IMR-90 (cell line): ENCODE measurements at regions not wholly inside any gene's neighbourhood (a gene's known extent, or its start where the extent isn't known, plus 50 kb on each side); places are given as distances from the start of the nearest gene placed in this dataset.

Experiments used
- ATAC-seq: fragments of 200-7000 bp; cut with Tn5 transposase; 2 replicates; pipeline ENCODE4 v1.9.1; 2020; ENCODE audit warnings: low read depth, mild to moderate bottlenecking, moderate library complexity
- BruUV-seq: library from RNA; stranded (reverse); fragments of 400-500 nt; replicated peaks from 2 replicates; lab custom pipeline; 2021; lab: Mats Ljungman, UMichigan
- CTCF ChIA-PET: fragments of 300-600 bp; formaldehyde crosslinking; extraction: SDS; loops from one replicate; lab custom pipeline; 2021; ENCODE audit warnings: antibody characterized with exemption; lab: Yijun Ruan, JAX
- POLR2A ChIA-PET: fragments of 300-600 bp; sonication (Branson Sonifier 250); formaldehyde crosslinking; loops from one replicate; lab custom pipeline; 2022; ENCODE audit warnings: antibody characterized with exemption; ENCODE audit not compliant: unreplicated experiment; lab: Charles Lee
- DNase-seq: peaks from one replicate; pipeline ENCODE4 v3.0.0; 2013
- H2AFZ ChIP-seq: replicated peaks from 2 replicates; pipeline ENCODE3; 2013; ENCODE audit warnings: low read length, mild to moderate bottlenecking; ENCODE audit not compliant: poor library complexity
- H2AK5ac ChIP-seq: 2 replicates; pipeline ENCODE4 v1.6.1; 2013; ENCODE audit warnings: low read depth, low read length, inconsistent platforms
- H2AK9ac ChIP-seq: replicated peaks from 2 replicates; pipeline ENCODE3; 2013; ENCODE audit warnings: mild to moderate bottlenecking, low read depth, low read length, moderate library complexity; ENCODE audit not compliant: poor library complexity
- H2BK120ac ChIP-seq: 2 replicates; pipeline ENCODE4 v1.6.1; 2013; ENCODE audit warnings: low read depth, low read length, inconsistent platforms
- H2BK15ac ChIP-seq: 3 replicates; pipeline ENCODE4 v1.6.1; 2013; ENCODE audit warnings: low read depth, low read length, inconsistent platforms
- H2BK20ac ChIP-seq: 2 replicates; pipeline ENCODE4 v1.6.1; 2013; ENCODE audit warnings: low read depth, mild to moderate bottlenecking, inconsistent platforms, low read length, moderate library complexity
- H2BK5ac ChIP-seq: 2 replicates; pipeline ENCODE4 v1.6.1; 2013; ENCODE audit warnings: mild to moderate bottlenecking, low read depth, low read length, inconsistent platforms; ENCODE audit not compliant: poor library complexity, severe bottlenecking
- H3K14ac ChIP-seq: replicated peaks from 2 replicates; pipeline ENCODE4 v1.6.1; 2013; ENCODE audit warnings: low read depth, low read length, inconsistent platforms
- H3K18ac ChIP-seq: 2 replicates; pipeline ENCODE4 v1.6.1; 2013; ENCODE audit warnings: low read depth, low read length, control low read depth
- H3K23ac ChIP-seq: 2 replicates; pipeline ENCODE4 v1.6.1; 2013; ENCODE audit warnings: low read depth, low read length, inconsistent platforms
- H3K27ac ChIP-seq: 2 replicates; pipeline ENCODE4 v1.5.1; 2013; ENCODE audit warnings: mild to moderate bottlenecking, control low read depth, low read length; ENCODE audit not compliant: insufficient read depth
- H3K27me3 ChIP-seq: 2 replicates; pipeline ENCODE4 v1.6.1; 2013; ENCODE audit warnings: low read length; ENCODE audit not compliant: control insufficient read depth, insufficient read depth
- H3K36me3 ChIP-seq: 2 replicates; pipeline ENCODE4 v1.6.1; 2013; ENCODE audit warnings: low read length, mixed read lengths; ENCODE audit not compliant: control insufficient read depth, insufficient read depth
- H3K4ac ChIP-seq: 2 replicates; pipeline ENCODE4 v1.6.1; 2013; ENCODE audit warnings: low read depth, low read length, inconsistent platforms
- H3K4me1 ChIP-seq: 2 replicates; pipeline ENCODE4 v1.6.1; 2013; ENCODE audit warnings: low read length, mixed read lengths; ENCODE audit not compliant: control insufficient read depth, insufficient read depth
- H3K4me2 ChIP-seq: 2 replicates; pipeline ENCODE4 v1.6.1; 2013; ENCODE audit warnings: low read depth, mild to moderate bottlenecking, control low read depth, low read length, moderate library complexity
- H3K4me3 ChIP-seq: 2 replicates; pipeline ENCODE4 v1.5.1; 2013; ENCODE audit warnings: low read depth, mild to moderate bottlenecking, control low read depth, low read length, moderate library complexity; ENCODE audit not compliant: insufficient read depth
- H3K56ac ChIP-seq: 2 replicates; pipeline ENCODE4 v1.6.1; 2013; ENCODE audit warnings: low read length, inconsistent platforms; ENCODE audit not compliant: insufficient read depth; ENCODE audit errors: extremely low read depth
- H3K79me1 ChIP-seq, 2 experiments: 2 replicates each; pipeline ENCODE4 v1.6.1; 2013; ENCODE audit warnings: low read length in 2 of 2, inconsistent platforms in 1 of 2, low read depth in 1 of 2
- H3K9ac ChIP-seq: 2 replicates; pipeline ENCODE4 v1.6.1; 2013; ENCODE audit warnings: low read depth, low read length, control low read depth
- H3K9me1 ChIP-seq: 2 replicates; pipeline ENCODE4 v1.6.1; 2013; ENCODE audit warnings: low read length, inconsistent platforms; ENCODE audit not compliant: insufficient read depth
- H3K9me3 ChIP-seq: 2 replicates; pipeline ENCODE4 v1.6.1; 2013; ENCODE audit warnings: low read length; ENCODE audit not compliant: control insufficient read depth, insufficient read depth
- H4K20me1 ChIP-seq: 2 replicates; pipeline ENCODE4 v1.6.1; 2013; ENCODE audit warnings: low read length, inconsistent platforms; ENCODE audit not compliant: insufficient read depth
- H4K5ac ChIP-seq: 2 replicates; pipeline ENCODE4 v1.6.1; 2013; ENCODE audit warnings: mild to moderate bottlenecking, low read depth, low read length, control low read depth
- H4K8ac ChIP-seq, 2 experiments: 2 replicates each; pipeline ENCODE4 v1.6.1; 2013; ENCODE audit warnings: low read depth in 2 of 2, low read length in 2 of 2, control low read depth in 1 of 2, inconsistent platforms in 1 of 2
- H4K91ac ChIP-seq: 2 replicates; pipeline ENCODE4 v1.6.1; 2013; ENCODE audit warnings: low read depth, low read length, inconsistent platforms; ENCODE audit not compliant: insufficient read depth
- CEBPB ChIP-seq: IDR thresholded peaks from 2 replicates; pipeline ENCODE4 v1.6.1; 2012; ENCODE audit warnings: low read depth, low read length, improper control_type of control experiment
- CHD1 ChIP-seq: IDR thresholded peaks from 2 replicates; pipeline ENCODE4 v1.6.1; 2012; ENCODE audit warnings: low read depth, low read length, improper control_type of control experiment
- CTCF ChIP-seq: conservative IDR thresholded peaks from 2 replicates; pipeline ENCODE4 v1.5.1; 2012; ENCODE audit warnings: mild to moderate bottlenecking, low read depth, low read length, improper control_type of control experiment
- ELK1 ChIP-seq: fragments of 150-350 bp; IDR thresholded peaks from 2 replicates; pipeline ENCODE4 v1.6.1; 2016; ENCODE audit warnings: low read depth, mild to moderate bottlenecking, low read length, moderate library complexity, borderline replicate concordance
- FOS ChIP-seq: fragments of 150-350 bp; IDR thresholded peaks from 2 replicates; pipeline ENCODE4 v1.6.1; 2016; ENCODE audit warnings: low read depth, low read length
- NFE2L2 ChIP-seq: fragments of 150-350 bp; IDR thresholded peaks from 2 replicates; pipeline ENCODE4 v1.6.1; 2016; ENCODE audit warnings: low read depth, mild to moderate bottlenecking, low read length
- POLR2A ChIP-seq: IDR thresholded peaks from 2 replicates; pipeline ENCODE4 v1.6.1; 2012; ENCODE audit warnings: mild to moderate bottlenecking, low read depth, low read length
- RFX5 ChIP-seq: IDR thresholded peaks from 2 replicates; pipeline ENCODE4 v1.8.0; 2012; ENCODE audit warnings: low read depth, mild to moderate bottlenecking, low read length, moderate library complexity
- USF2 ChIP-seq: fragments of 150-350 bp; IDR thresholded peaks from 2 replicates; pipeline ENCODE4 v1.6.1; 2017; ENCODE audit warnings: mild to moderate bottlenecking, antibody characterized with exemption, low read length, low read depth
- WGBS, 2 experiments: methylation state at CpG; one replicate each; pipeline versions ENCODE4 v1.1.5 to v1.1.7; 2013; ENCODE audit warnings: missing lambda C conversion rate in 2 of 2; ENCODE audit not compliant: insufficient read length in 1 of 2; ENCODE audit errors: extremely low coverage in 2 of 2; 5-methylcytosine and 5-hydroxymethylcytosine counted together
- dilution Hi-C: fragments of 300-500 bp; cut with HindIII; formaldehyde crosslinking; loops from one replicate; pipeline ENCODE4 v1.14.3; 2018; ENCODE audit warnings: low sequenced_read_pairs; ENCODE audit not compliant: unreplicated experiment
- in situ Hi-C: fragments of 300-500 bp; cut with MboI; formaldehyde crosslinking; loops from 3 replicates; pipeline ENCODE4 v1.14.3; 2019; ENCODE audit warnings: low sequenced_read_pairs, inconsistent platforms, mixed read lengths
- intact Hi-C: fragments of 100-400 bp; cut with micrococcal nuclease; formaldehyde crosslinking; loops from 2 replicates; pipeline ENCODE4 v1.10.0; 2022

GRCh38 chr21:22356663-22357062, 1358.5 kb downstream of the NCAM2 start:
- Histone ChIP-seq H2BK15ac (no peak overlapping the region), H3K9me3 (peaks cover 9% of the 10 kb centered on the region), H3K4ac (no peak overlapping the region), H4K8ac (no peak overlapping the region), H3K4me2 (no peak overlapping the region), H4K91ac (no peak overlapping the region), H3K4me1 (no peaks in the 10 kb centered on the region), H4K20me1 (no peaks in the 10 kb centered on the region), H3K56ac (no peak overlapping the region), H3K27ac (no peak overlapping the region), H3K79me1 (no peaks in the 10 kb centered on the region), H3K36me3 (no peaks in the 10 kb centered on the region), H3K27me3 (no peaks in the 10 kb centered on the region), H3K9me1 (no peaks in the 10 kb centered on the region), H3K18ac (no peak overlapping the region), H2AFZ (no peak overlapping the region), H2BK5ac (no peak overlapping the region), H4K5ac (no peak overlapping the region), H3K14ac (no peak overlapping the region), H2BK120ac (no peak overlapping the region), H2AK5ac (no peak overlapping the region), H3K23ac (no peak overlapping the region), H2AK9ac (no peak overlapping the region), H3K4me3 (no peak overlapping the region), H2BK20ac (no peak overlapping the region), H3K9ac (no peak overlapping the region)
- DNase-seq (no peak), ATAC-seq (no peak)
- no CpG with 5 or more reads among the region's 4 CpGs for WGBS, 2 experiments
- no TSS peak for BruUV-seq
- in situ Hi-C loops, result no loop called here
- TF ChIP-seq CEBPB, result no peak
- no peak for TF ChIP-seq USF2
- TF ChIP-seq POLR2A, result no peak
- no peak for TF ChIP-seq RFX5
- TF ChIP-seq ELK1, result no peak
- no peak for TF ChIP-seq CTCF
- TF ChIP-seq CHD1, result no peak
- no peak for TF ChIP-seq NFE2L2
- no peak for TF ChIP-seq FOS
- intact Hi-C loops, result no loop called here
- ChIA-PET CTCF (no interaction called here), POLR2A (no interaction called here)
- dilution Hi-C loops, result no loop called here
